Trophoblast cell (in vitro differentiated cells and primary cell): ENCODE measurements at regions not wholly inside any gene's neighbourhood (a gene's known extent, or its start where the extent isn't known, plus 50 kb on each side); places are given as distances from the start of the nearest gene placed in this dataset.
"Not testable (repeated sequence)": the region's sequence is repeated elsewhere in the genome, so short reads cannot be mapped to it uniquely, and the experiment has no call there.

Experiments
- DNase-seq, 2 donors: peaks; one replicate each; pipeline ENCODE4 v3.0.0-alpha.2; 2016
- H2AFZ ChIP-seq: 2 replicates; pipeline ENCODE4 v1.6.1; 2013; ENCODE audit warnings: low read length, moderate library complexity, mild to moderate bottlenecking; ENCODE audit not compliant: insufficient read depth, poor library complexity
- H2AK5ac ChIP-seq: 2 replicates; pipeline ENCODE4 v1.6.1; 2013; ENCODE audit warnings: mild to moderate bottlenecking, low read length
- H2BK120ac ChIP-seq: 2 replicates; pipeline ENCODE4 v1.6.1; 2013; ENCODE audit warnings: low read length, mild to moderate bottlenecking, moderate library complexity; ENCODE audit not compliant: insufficient read depth, poor library complexity
- H2BK12ac ChIP-seq: 2 replicates; pipeline ENCODE4 v1.6.1; 2013; ENCODE audit warnings: mild to moderate bottlenecking, low read length, moderate library complexity
- H2BK5ac ChIP-seq: 2 replicates; pipeline ENCODE4 v1.6.1; 2013; ENCODE audit warnings: low read length, low read depth, moderate library complexity, mild to moderate bottlenecking; ENCODE audit not compliant: poor library complexity
- H3K14ac ChIP-seq: 2 replicates; pipeline ENCODE4 v1.6.1; 2013; ENCODE audit warnings: mild to moderate bottlenecking, low read length
- H3K18ac ChIP-seq: 2 replicates; pipeline ENCODE4 v1.6.1; 2013; ENCODE audit warnings: mild to moderate bottlenecking, low read length
- H3K23ac ChIP-seq: 2 replicates; pipeline ENCODE4 v1.6.1; 2013; ENCODE audit warnings: low read length
- H3K27ac ChIP-seq: 2 replicates; pipeline ENCODE4 v1.5.1; 2013; ENCODE audit warnings: low read depth, mild to moderate bottlenecking, inconsistent platforms, low read length, moderate library complexity
- H3K27me3 ChIP-seq: 2 replicates; pipeline ENCODE4 v1.6.1; 2013; ENCODE audit warnings: inconsistent platforms, mild to moderate bottlenecking, low read length, moderate library complexity; ENCODE audit not compliant: insufficient read depth
- H3K36me3 ChIP-seq, 2 experiments: 1 replicate in 1 of 2; 2 replicates in 1 of 2; pipeline ENCODE4 v1.6.1; 2013; ENCODE audit warnings: low read length in 2 of 2, mild to moderate bottlenecking in 2 of 2, moderate library complexity in 1 of 2; ENCODE audit not compliant: insufficient read depth in 2 of 2, control insufficient read depth in 1 of 2
- H3K4ac ChIP-seq: 2 replicates; pipeline ENCODE4 v1.6.1; 2013; ENCODE audit warnings: low read depth, mild to moderate bottlenecking, low read length, moderate library complexity
- H3K4me1 ChIP-seq, 2 experiments: 1 replicate in 1 of 2; 2 replicates in 1 of 2; pipeline ENCODE4 v1.6.1; 2013; ENCODE audit warnings: low read length in 2 of 2, mild to moderate bottlenecking in 2 of 2, moderate library complexity in 1 of 2; ENCODE audit not compliant: insufficient read depth in 2 of 2, control insufficient read depth in 1 of 2
- H3K4me2 ChIP-seq: 2 replicates; pipeline ENCODE4 v1.6.1; 2013; ENCODE audit warnings: inconsistent platforms, mild to moderate bottlenecking, low read length, moderate library complexity
- H3K4me3 ChIP-seq: 2 replicates; pipeline ENCODE4 v1.5.1; 2013; ENCODE audit warnings: mild to moderate bottlenecking, low read depth, low read length, inconsistent platforms
- H3K79me1 ChIP-seq: one replicate; pipeline ENCODE4 v1.6.1; 2013; ENCODE audit warnings: low read length
- H3K79me2 ChIP-seq: 2 replicates; pipeline ENCODE4 v1.6.1; 2013; ENCODE audit warnings: low read length, mild to moderate bottlenecking; ENCODE audit not compliant: control insufficient read depth, insufficient read depth, poor library complexity
- H3K9ac ChIP-seq: 2 replicates; pipeline ENCODE4 v1.6.1; 2013; ENCODE audit warnings: mild to moderate bottlenecking, low read length
- H3K9me3 ChIP-seq: 2 replicates; pipeline ENCODE4 v1.6.1; 2013; ENCODE audit warnings: low read depth, mild to moderate bottlenecking, control low read depth, inconsistent platforms, low read length; ENCODE audit not compliant: insufficient read depth
- H4K12ac ChIP-seq: 2 replicates; pipeline ENCODE4 v1.6.1; 2013; ENCODE audit warnings: low read depth, mild to moderate bottlenecking, low read length, moderate library complexity
- H4K8ac ChIP-seq: 2 replicates; pipeline ENCODE4 v1.6.1; 2013; ENCODE audit warnings: low read depth, mild to moderate bottlenecking, low read length, moderate library complexity
- H4K91ac ChIP-seq: one replicate; pipeline ENCODE4 v1.6.1; 2013; ENCODE audit warnings: low read depth, mild to moderate bottlenecking, low read length, moderate library complexity
- WGBS: extraction: QIAGEN DNeasy Blood & Tissue Kit; methylation state at CpG from one replicate; pipeline ENCODE4 v1.1.7; 2013; ENCODE audit warnings: missing lambda C conversion rate; ENCODE audit not compliant: insufficient read length, insufficient coverage; ENCODE audit errors: extremely low coverage; 5-methylcytosine and 5-hydroxymethylcytosine counted together

DNA sequence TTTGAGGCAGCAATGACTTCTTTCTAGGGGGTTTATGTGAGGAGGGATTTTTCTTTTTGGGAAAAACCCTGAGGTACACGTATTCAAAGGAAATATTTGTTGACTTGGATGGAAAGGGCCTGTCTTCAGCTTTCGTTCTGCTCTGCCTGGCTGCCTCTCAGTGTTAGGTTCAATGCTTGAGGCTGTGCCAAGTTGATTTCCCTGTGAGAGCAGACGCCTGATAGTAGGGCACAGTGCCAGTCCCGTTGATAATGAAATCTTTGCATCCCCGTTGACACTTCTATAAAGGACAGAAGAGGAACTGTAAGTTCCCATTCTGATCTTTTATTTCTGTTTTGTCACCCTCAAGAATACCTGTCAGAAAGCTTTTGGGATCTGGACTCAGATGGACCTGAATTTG lies 191.1 kb downstream of the NPIPA7 start:
- H3K23ac ChIP-seq, H4K91ac ChIP-seq, H3K36me3 ChIP-seq, H3K9ac ChIP-seq, H2AK5ac ChIP-seq, H3K4me1 ChIP-seq, H3K14ac ChIP-seq, H4K8ac ChIP-seq, H3K4ac ChIP-seq, H3K79me2 ChIP-seq, H4K12ac ChIP-seq, H3K4me3 ChIP-seq, H2AFZ ChIP-seq, H3K9me3 ChIP-seq, H3K79me1 ChIP-seq, DNase-seq, H2BK120ac ChIP-seq, H3K18ac ChIP-seq, H3K27ac ChIP-seq, H2BK5ac ChIP-seq, H2BK12ac ChIP-seq, H3K4me2 ChIP-seq, H3K27me3 ChIP-seq: not testable (repeated sequence)
- no CpG with 5 or more reads among the region's 5 CpGs for WGBS

GRCh38 chr16:16570874-16571273 lies 191.9 kb downstream of the NPIPA7 start:
- not testable (repeated sequence) for H3K27ac ChIP-seq, H3K79me2 ChIP-seq, H3K79me1 ChIP-seq, H3K9ac ChIP-seq, H3K4me1 ChIP-seq, H4K91ac ChIP-seq, H2BK12ac ChIP-seq, H3K9me3 ChIP-seq, H3K27me3 ChIP-seq, H3K4me2 ChIP-seq, H3K18ac ChIP-seq, H2BK5ac ChIP-seq, H2AFZ ChIP-seq, DNase-seq, H3K4me3 ChIP-seq, H3K36me3 ChIP-seq, H3K14ac ChIP-seq, H4K12ac ChIP-seq, H4K8ac ChIP-seq, H3K23ac ChIP-seq, H2BK120ac ChIP-seq, H2AK5ac ChIP-seq, H3K4ac ChIP-seq
- WGBS: no CpG with 5 or more reads among the region's 2 CpGs

DNA sequence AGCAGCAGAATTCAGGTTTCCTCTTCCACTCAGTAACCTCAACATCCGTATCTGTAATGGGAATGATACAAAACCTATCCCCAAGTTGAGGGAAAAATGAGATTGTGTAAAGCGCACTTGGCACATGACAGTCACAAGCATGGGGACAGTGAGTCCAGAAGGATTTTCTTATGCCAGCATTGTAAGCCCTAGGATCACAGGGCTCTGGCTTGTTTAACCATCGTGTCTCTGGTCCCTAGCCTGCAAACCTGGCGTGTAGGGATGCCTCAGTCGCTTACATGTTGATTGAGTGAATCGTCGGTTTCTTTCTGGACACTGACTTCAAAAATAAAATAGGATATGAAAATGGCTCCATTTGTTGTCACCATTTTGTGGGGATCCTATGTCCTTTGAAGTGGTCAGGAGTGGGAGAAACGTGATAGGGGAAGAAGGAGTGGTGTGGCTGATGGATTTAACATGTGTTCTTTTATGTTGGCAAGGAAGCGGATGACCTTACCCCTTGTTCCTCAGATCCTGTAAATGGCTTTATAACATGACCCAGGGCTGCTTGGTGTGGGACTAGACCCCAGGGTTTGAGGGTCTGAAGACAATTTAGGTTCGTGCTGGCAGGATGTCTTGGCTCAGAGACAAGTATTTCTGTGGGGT lies 193.3 kb downstream of the NPIPA7 start:
- not testable (repeated sequence) for H3K36me3 ChIP-seq, H3K23ac ChIP-seq, H2AK5ac ChIP-seq, H3K9ac ChIP-seq, H3K4me2 ChIP-seq, H3K79me1 ChIP-seq, H2BK12ac ChIP-seq, H3K18ac ChIP-seq, H4K91ac ChIP-seq, H4K12ac ChIP-seq, H3K27ac ChIP-seq, H3K4me3 ChIP-seq, H2AFZ ChIP-seq, H3K9me3 ChIP-seq, H3K27me3 ChIP-seq, H3K79me2 ChIP-seq, H2BK5ac ChIP-seq, H2BK120ac ChIP-seq, H3K4me1 ChIP-seq, H3K14ac ChIP-seq, DNase-seq, H4K8ac ChIP-seq, H3K4ac ChIP-seq
- WGBS: 100% methylated on average over 1 of the region's 10 CpGs

DNA sequence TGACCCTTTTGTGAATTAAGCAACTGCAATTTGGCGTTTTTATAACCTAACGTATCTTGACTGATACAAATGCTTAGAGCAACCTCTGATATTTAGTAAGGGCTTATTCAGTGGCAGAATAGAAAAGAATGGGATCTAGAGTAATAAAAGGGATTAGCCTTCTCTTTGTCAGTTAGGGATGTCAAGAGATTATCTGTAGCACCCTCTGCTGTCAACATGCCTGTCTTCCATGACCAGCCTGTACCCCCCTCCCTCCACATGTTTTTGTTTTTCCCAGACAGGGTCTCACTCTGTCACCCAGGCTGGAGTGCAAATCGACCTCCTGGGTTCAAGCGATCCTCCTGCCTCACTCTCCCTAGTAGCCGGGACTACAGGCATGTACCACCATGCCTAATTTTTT lies 198.1 kb downstream of the NPIPA7 start:
- not testable (repeated sequence) for H2BK12ac ChIP-seq, H3K18ac ChIP-seq, H3K79me1 ChIP-seq, H2AFZ ChIP-seq, H2BK120ac ChIP-seq, H4K91ac ChIP-seq, H3K23ac ChIP-seq, H3K4me1 ChIP-seq, H3K9me3 ChIP-seq, H4K12ac ChIP-seq, H3K79me2 ChIP-seq, H3K4ac ChIP-seq, H3K4me3 ChIP-seq, H2BK5ac ChIP-seq, DNase-seq, H2AK5ac ChIP-seq, H3K14ac ChIP-seq, H3K4me2 ChIP-seq, H3K27me3 ChIP-seq, H3K27ac ChIP-seq, H4K8ac ChIP-seq, H3K36me3 ChIP-seq, H3K9ac ChIP-seq
- WGBS: no CpG with 5 or more reads among the region's 5 CpGs
